ENCODE measurements at regions not wholly inside any gene's neighbourhood (a gene's known extent, or its start where the extent isn't known, plus 50 kb on each side); places are given as distances from the start of the nearest gene placed in this dataset.

- TF ChIP-seq CTCF (IDR thresholded peaks at IDR 0.05; ENCODE audit: insufficient read depth, low read depth, low read length) = no peak
- CTCF ChIA-PET = interaction anchor here (0.6 to 1.7 kb wide), 6 partner anchors 10 to 571 kb away, joined by 3 to 10 read pairs (median 4); no protein-coding TSS in a partner anchor
- no peaks in the 10 kb centered on the region for H3K27me3 ChIP-seq (ENCODE audit: control insufficient read depth, insufficient read depth, low read length)
- H3K4me3 ChIP-seq (ENCODE audit: low read depth, low read length) = no peak overlapping the region
- POLR2A ChIA-PET = interaction anchor here (1.0 kb wide), 3 partner anchors 12 to 211 kb away, joined by 3 to 4 read pairs (median 3); no protein-coding TSS in a partner anchor
- no peak for DNase-seq (ENCODE audit: low read depth)
- H3K36me3 ChIP-seq (ENCODE audit: control insufficient read depth, insufficient read depth, low read length) = no peaks in the 10 kb centered on the region
Observed at GRCh38 chr12:65536351-65536750, 257.9 kb downstream of the MSRB3 start.

- DNase-seq (ENCODE audit: low read depth) = peak; percentile 100
- ChIA-PET CTCF (interaction anchor here (0.6 to 1.7 kb wide), 5 partner anchors 11 to 571 kb away, joined by 3 to 10 read pairs (median 4); no protein-coding TSS in a partner anchor), POLR2A (interaction anchor here (0.7 to 1.0 kb wide), 5 partner anchors 12 to 212 kb away, joined by 3 to 6 read pairs (median 3); no protein-coding TSS in a partner anchor)
- no peaks in the 10 kb centered on the region for H3K36me3 ChIP-seq (ENCODE audit: control insufficient read depth, insufficient read depth, low read length)
- TF ChIP-seq CTCF (IDR thresholded peaks at IDR 0.05; ENCODE audit: insufficient read depth, low read depth, low read length) = no peak
- no peak overlapping the region for H3K4me3 ChIP-seq (ENCODE audit: low read depth, low read length)
- H3K27me3 ChIP-seq (ENCODE audit: control insufficient read depth, insufficient read depth, low read length) = no peaks in the 10 kb centered on the region
Observed at GRCh38 chr12:65536876-65537681, 258.6 kb downstream of the MSRB3 start.

- no peak for DNase-seq (ENCODE audit: low read depth)
- no peaks in the 10 kb centered on the region for H3K36me3 ChIP-seq (ENCODE audit: control insufficient read depth, insufficient read depth, low read length)
- no peak for TF ChIP-seq CTCF (IDR thresholded peaks at IDR 0.05; ENCODE audit: insufficient read depth, low read depth, low read length)
- CTCF ChIA-PET = no interaction called here
- POLR2A ChIA-PET = no interaction called here
- no peaks in the 10 kb centered on the region for H3K27me3 ChIP-seq (ENCODE audit: control insufficient read depth, insufficient read depth, low read length)
- no peak overlapping the region for H3K4me3 ChIP-seq (ENCODE audit: low read depth, low read length)
Observed at GRCh38 chr12:65537978-65538377, 259.5 kb downstream of the MSRB3 start.

- DNase-seq (ENCODE audit: low read depth) = no peak
- Histone ChIP-seq H3K27me3 (ENCODE audit: control insufficient read depth, insufficient read depth, low read length) (no peaks in the 10 kb centered on the region), H3K36me3 (ENCODE audit: control insufficient read depth, insufficient read depth, low read length) (no peaks in the 10 kb centered on the region), H3K4me3 (ENCODE audit: low read depth, low read length) (no peak overlapping the region)
- ChIA-PET CTCF (no interaction called here), POLR2A (no interaction called here)
- TF ChIP-seq CTCF (IDR thresholded peaks at IDR 0.05; ENCODE audit: insufficient read depth, low read depth, low read length) = no peak
Observed at GRCh38 chr12:65539023-65539422, 260.5 kb downstream of the MSRB3 start.

- Histone ChIP-seq H3K36me3 (ENCODE audit: control insufficient read depth, insufficient read depth, low read length) (no peaks in the 10 kb centered on the region), H3K27me3 (ENCODE audit: control insufficient read depth, insufficient read depth, low read length) (no peaks in the 10 kb centered on the region), H3K4me3 (ENCODE audit: low read depth, low read length) (no peak overlapping the region)
- ChIA-PET POLR2A (no interaction called here), CTCF (no interaction called here)
- DNase-seq (ENCODE audit: low read depth) = no peak
- TF ChIP-seq CTCF (IDR thresholded peaks at IDR 0.05; ENCODE audit: insufficient read depth, low read depth, low read length) = no peak
Observed at GRCh38 chr12:65540140-65540539, 261.7 kb downstream of the MSRB3 start.

Measured in BJ (cell line).